Ovary (tissue), 7 donors: ENCODE measurements at regions not wholly inside any gene's neighbourhood (a gene's known extent, or its start where the extent isn't known, plus 50 kb on each side); places are given as distances from the start of the nearest gene placed in this dataset.
"Not testable (repeated sequence)": the region's sequence is repeated elsewhere in the genome, so short reads cannot be mapped to it uniquely, and the experiment has no call there.

Experiments used
- DNase-seq, 5 donors: peaks; one replicate each; pipeline ENCODE4 v3.0.0-alpha.2; 2019 to 2020
- H3K27ac ChIP-seq, 2 donors: fragments of 200-600 bp; one replicate each; pipeline versions ENCODE4 v1.5.1 to v1.8.0; 2019 to 2022
- H3K27me3 ChIP-seq: fragments of 200-600 bp; one replicate; pipeline ENCODE4 v1.8.0; 2022
- H3K36me3 ChIP-seq: fragments of 200-600 bp; sonication (generic); one replicate; pipeline ENCODE4 v1.5.1; 2019
- H3K4me1 ChIP-seq: one replicate; pipeline ENCODE4 v1.8.1; 2013; ENCODE audit warnings: mild to moderate bottlenecking, moderate library complexity; ENCODE audit not compliant: insufficient read depth
- H3K4me3 ChIP-seq: fragments of 200-600 bp; sonication (generic); one replicate; pipeline ENCODE4 v1.5.1; 2017
- H3K9me3 ChIP-seq, 2 donors: fragments of 200-600 bp in 1 of 2; sonication (generic) in 1 of 2; one replicate each; pipeline versions ENCODE4 v1.5.1 to v1.8.1; 2013 to 2019; ENCODE audit warnings: mild to moderate bottlenecking in 1 of 2, moderate library complexity in 1 of 2
- CTCF ChIP-seq, 3 donors: fragments of 450-650 bp in 2 of 3; fragments of 200-600 bp in 1 of 3; IDR thresholded peaks; one replicate each; pipeline versions ENCODE4 v1.5.1 to v1.8.0; 2016 to 2022; ENCODE audit warnings: antibody characterized with exemption in 3 of 3, mild to moderate bottlenecking in 1 of 3
- EP300 ChIP-seq: sonication (generic); formaldehyde crosslinking; IDR thresholded peaks from one replicate; pipeline ENCODE4 v1.6.1; 2017; ENCODE audit warnings: antibody characterized with exemption
- POLR2A ChIP-seq: fragments of 450-650 bp; IDR thresholded peaks from one replicate; pipeline ENCODE4 v1.6.1; 2017; ENCODE audit warnings: antibody characterized with exemption, mild to moderate bottlenecking, moderate library complexity
- WGBS, 3 donors: extraction: QIAGEN DNeasy Blood & Tissue Kit in 1 of 3; methylation state at CpG; one replicate each; pipeline versions ENCODE4 v1.1.5 to v1.1.7; 2013 to 2017; 5-methylcytosine and 5-hydroxymethylcytosine counted together
- intact Hi-C, 4 donors: fragments of 100-400 bp; cut with DNase I; formaldehyde crosslinking; loops; one replicate each; pipeline versions ENCODE4 v1.11.0 to v1.15.1; 2022 to 2023
- donor health status: DM: no; HTN: no; CAD: no; lungs with moderate emphysema.
- donor health status: DM: no; HTN: no; CAD: no.
- donor health status: Bipolar disorder and iron deficiency.
- donor health status: DM: no; HTN: no; CAD: no.
- donor health status: DM: yes; HTN: yes; CAD: no.

- no peak overlapping the region for H3K4me3 ChIP-seq
- peaks cover 0 to 6% of the 10 kb centered on the region in 2 donors for H3K9me3 ChIP-seq
- no peak for TF ChIP-seq POLR2A
- no peaks in the 10 kb centered on the region for H3K27me3 ChIP-seq
- no peak overlapping the region for H3K27ac ChIP-seq
- no peaks in the 10 kb centered on the region for H3K36me3 ChIP-seq
- intact Hi-C loops: no loop called here
- DNase-seq: no peak
- H3K4me1 ChIP-seq: no peaks in the 10 kb centered on the region
- WGBS, 3 donors: 39 to 58% (median 40%) methylated on average over 6 of the region's 6 CpGs
These were observed 887.8 kb downstream of the IGSF11 start for GRCh38 chr3:118146658-118147375.

- no peak for DNase-seq
- intact Hi-C loops: no loop called here
- Histone ChIP-seq H3K4me1 (no peaks in the 10 kb centered on the region), H3K27me3 (no peaks in the 10 kb centered on the region), H3K36me3 (no peaks in the 10 kb centered on the region), H3K4me3 (no peak overlapping the region), H3K9me3 (no peaks in the 10 kb centered on the region), H3K27ac (no peak overlapping the region)
- no peak for TF ChIP-seq EP300
- TF ChIP-seq POLR2A: no peak
- TF ChIP-seq CTCF (IDR thresholded peaks at IDR 0.05): no peak
These were observed 883.5 kb downstream of the IGSF11 start for GRCh38 chr3:118151164-118151563.

GRCh38 chr3:118162627-118163588 lies 871.7 kb downstream of the IGSF11 start:
- WGBS, 3 donors: 80 to 88% (median 85%) methylated on average over 12 of the region's 12 CpGs

GRCh38 chr3:118165413-118165812 lies 869.2 kb downstream of the IGSF11 start:
- no peaks in the 10 kb centered on the region for H3K4me1 ChIP-seq
- no peak overlapping the region for H3K27ac ChIP-seq
- H3K4me3 ChIP-seq: no peak overlapping the region
- H3K27me3 ChIP-seq: no peaks in the 10 kb centered on the region
- intact Hi-C loops: no loop called here
- no peak for DNase-seq
- no peaks in the 10 kb centered on the region for H3K9me3 ChIP-seq
- no peaks in the 10 kb centered on the region for H3K36me3 ChIP-seq
- 71 to 86% (median 78%) methylated on average over 4 of the region's 4 CpGs for WGBS, 3 donors
- TF ChIP-seq CTCF (IDR thresholded peaks at IDR 0.05) (no peak), EP300 (no peak), POLR2A (no peak)

More at GRCh38 chr3:118162627-118163588, 871.7 kb downstream of the IGSF11 start:
- H3K27me3 ChIP-seq, intact Hi-C loops, DNase-seq, H3K4me1 ChIP-seq, H3K36me3 ChIP-seq, H3K27ac ChIP-seq, H3K4me3 ChIP-seq, H3K9me3 ChIP-seq: not testable (repeated sequence)

GRCh38 chr3:118167571-118167970 lies 867.1 kb downstream of the IGSF11 start:
- TF ChIP-seq EP300 (no peak), CTCF (IDR thresholded peaks at IDR 0.05) (no peak), POLR2A (no peak)
- no peaks in the 10 kb centered on the region for H3K9me3 ChIP-seq
- no peak for DNase-seq
- no peak overlapping the region for H3K27ac ChIP-seq
- WGBS, 3 donors: 29 to 36% (median 34%) methylated on average over 2 of the region's 2 CpGs
- intact Hi-C loops: no loop called here
- H3K27me3 ChIP-seq: no peaks in the 10 kb centered on the region
- H3K4me3 ChIP-seq: no peak overlapping the region
- H3K36me3 ChIP-seq: no peaks in the 10 kb centered on the region
- no peaks in the 10 kb centered on the region for H3K4me1 ChIP-seq
